ENCODE measurements at regions not wholly inside any gene's neighbourhood (a gene's known extent, or its start where the extent isn't known, plus 50 kb on each side); places are given as distances from the start of the nearest gene placed in this dataset.

- Mint-ChIP-seq H3K27ac (no peak overlapping the region), H3K27me3 (peaks cover 6% of the 10 kb centered on the region), H3K9me3 (ENCODE audit: low read depth) (peaks cover 7% of the 10 kb centered on the region), H3K4me1 (ENCODE audit: low read depth) (peaks cover 16% of the 10 kb centered on the region), H3K4me3 (ENCODE audit: low read depth) (no peak overlapping the region), H3K36me3 (ENCODE audit: insufficient read depth) (no peaks in the 10 kb centered on the region)
- DNase-seq (ENCODE audit: low spot score, unreplicated experiment) = no peak
- TF ChIP-seq CTCF (IDR thresholded peaks at IDR 0.05; ENCODE audit: unreplicated experiment) = no peak
Observed at GRCh38 chr6:168255283-168255881, 64.2 kb downstream of the DACT2 start.

- H3K27ac Mint-ChIP-seq = no peak overlapping the region
- no peaks in the 10 kb centered on the region for H3K27me3 Mint-ChIP-seq
- peaks cover 7% of the 10 kb centered on the region for H3K9me3 Mint-ChIP-seq (ENCODE audit: low read depth)
- H3K4me1 Mint-ChIP-seq (ENCODE audit: low read depth) = peaks cover 24% of the 10 kb centered on the region
- H3K36me3 Mint-ChIP-seq (ENCODE audit: insufficient read depth) = no peaks in the 10 kb centered on the region
- no peak for DNase-seq (ENCODE audit: low spot score, unreplicated experiment)
- no peak for TF ChIP-seq CTCF (IDR thresholded peaks at IDR 0.05; ENCODE audit: unreplicated experiment)
- no peak overlapping the region for H3K4me3 Mint-ChIP-seq (ENCODE audit: low read depth)
Observed at GRCh38 chr6:168252267-168252666, 67.3 kb downstream of the DACT2 start.

GRCh38 chr6:168250250-168250649 is 69.3 kb downstream of the DACT2 start:
- no peak for DNase-seq (ENCODE audit: low spot score, unreplicated experiment)
- peaks cover 30% of the 10 kb centered on the region for H3K4me1 Mint-ChIP-seq (ENCODE audit: low read depth)
- H3K27me3 Mint-ChIP-seq = no peaks in the 10 kb centered on the region
- no peak overlapping the region for H3K4me3 Mint-ChIP-seq (ENCODE audit: low read depth)
- H3K9me3 Mint-ChIP-seq (ENCODE audit: low read depth) = no peaks in the 10 kb centered on the region
- no peak overlapping the region for H3K27ac Mint-ChIP-seq
- no peak for TF ChIP-seq CTCF (IDR thresholded peaks at IDR 0.05; ENCODE audit: unreplicated experiment)
- H3K36me3 Mint-ChIP-seq (ENCODE audit: insufficient read depth) = no peaks in the 10 kb centered on the region

- H3K4me3 Mint-ChIP-seq (ENCODE audit: low read depth) = no peak overlapping the region
- TF ChIP-seq CTCF (IDR thresholded peaks at IDR 0.05; ENCODE audit: unreplicated experiment) = no peak
- H3K9me3 Mint-ChIP-seq (ENCODE audit: low read depth) = no peaks in the 10 kb centered on the region
- no peaks in the 10 kb centered on the region for H3K27me3 Mint-ChIP-seq
- H3K27ac Mint-ChIP-seq = no peak overlapping the region
- peaks cover 35% of the 10 kb centered on the region for H3K4me1 Mint-ChIP-seq (ENCODE audit: low read depth)
- DNase-seq (ENCODE audit: low spot score, unreplicated experiment) = no peak
- no peaks in the 10 kb centered on the region for H3K36me3 Mint-ChIP-seq (ENCODE audit: insufficient read depth)
Observed at GRCh38 chr6:168249746-168250145, 69.8 kb downstream of the DACT2 start.

- H3K27ac Mint-ChIP-seq = no peak overlapping the region
- no peaks in the 10 kb centered on the region for H3K36me3 Mint-ChIP-seq (ENCODE audit: insufficient read depth)
- no peak for TF ChIP-seq CTCF (IDR thresholded peaks at IDR 0.05; ENCODE audit: unreplicated experiment)
- H3K9me3 Mint-ChIP-seq (ENCODE audit: low read depth) = no peaks in the 10 kb centered on the region
- peaks cover 5% of the 10 kb centered on the region for H3K27me3 Mint-ChIP-seq
- DNase-seq (ENCODE audit: low spot score, unreplicated experiment) = no peak
- H3K4me3 Mint-ChIP-seq (ENCODE audit: low read depth) = no peak overlapping the region
- peaks cover 31% of the 10 kb centered on the region for H3K4me1 Mint-ChIP-seq (ENCODE audit: low read depth)
Observed at GRCh38 chr6:168248148-168248620, 71.4 kb downstream of the DACT2 start.
